ENCODE measurements at regions not wholly inside any gene's neighbourhood (a gene's known extent, or its start where the extent isn't known, plus 50 kb on each side); places are given as distances from the start of the nearest gene placed in this dataset.

DNA sequence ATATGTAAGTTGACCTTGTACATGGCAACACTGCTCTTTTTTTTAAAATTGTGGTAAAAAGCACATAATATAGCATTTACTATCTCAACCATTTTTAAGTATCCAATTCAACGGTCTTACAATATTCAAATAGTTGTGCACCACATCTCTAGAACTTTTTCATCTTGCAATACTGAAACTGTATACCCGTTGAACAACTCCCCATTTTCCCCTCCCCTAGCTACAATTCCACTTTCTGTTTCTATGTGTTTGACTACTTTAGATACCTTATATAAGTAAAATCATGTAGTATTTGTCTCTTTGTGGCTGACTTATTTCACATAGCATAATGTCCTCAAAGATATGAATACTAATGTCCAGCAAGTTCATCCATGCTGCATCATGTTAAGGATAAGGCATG lies 452.1 kb downstream of the TXNL1 start:
- TF ChIP-seq POLR2A (IDR thresholded peaks at IDR 0.05) (no peak), EP300 (IDR thresholded peaks at IDR 0.05) (no peak), POLR2AphosphoS5 (IDR thresholded peaks at IDR 0.05) (no peak)
- TF ChIP-seq, protein P1, sequence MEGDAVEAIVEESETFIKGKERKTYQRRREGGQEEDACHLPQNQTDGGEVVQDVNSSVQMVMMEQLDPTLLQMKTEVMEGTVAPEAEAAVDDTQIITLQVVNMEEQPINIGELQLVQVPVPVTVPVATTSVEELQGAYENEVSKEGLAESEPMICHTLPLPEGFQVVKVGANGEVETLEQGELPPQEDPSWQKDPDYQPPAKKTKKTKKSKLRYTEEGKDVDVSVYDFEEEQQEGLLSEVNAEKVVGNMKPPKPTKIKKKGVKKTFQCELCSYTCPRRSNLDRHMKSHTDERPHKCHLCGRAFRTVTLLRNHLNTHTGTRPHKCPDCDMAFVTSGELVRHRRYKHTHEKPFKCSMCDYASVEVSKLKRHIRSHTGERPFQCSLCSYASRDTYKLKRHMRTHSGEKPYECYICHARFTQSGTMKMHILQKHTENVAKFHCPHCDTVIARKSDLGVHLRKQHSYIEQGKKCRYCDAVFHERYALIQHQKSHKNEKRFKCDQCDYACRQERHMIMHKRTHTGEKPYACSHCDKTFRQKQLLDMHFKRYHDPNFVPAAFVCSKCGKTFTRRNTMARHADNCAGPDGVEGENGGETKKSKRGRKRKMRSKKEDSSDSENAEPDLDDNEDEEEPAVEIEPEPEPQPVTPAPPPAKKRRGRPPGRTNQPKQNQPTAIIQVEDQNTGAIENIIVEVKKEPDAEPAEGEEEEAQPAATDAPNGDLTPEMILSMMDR (IDR thresholded peaks at IDR 0.05): no peak

Measured in sigmoid colon (tissue), 4 donors.